NCI-H187 (cell line): ENCODE measurements at regions not wholly inside any gene's neighbourhood (a gene's known extent, or its start where the extent isn't known, plus 50 kb on each side); places are given as distances from the start of the nearest gene placed in this dataset.
"Not testable (repeated sequence)": the region's sequence is repeated elsewhere in the genome, so short reads cannot be mapped to it uniquely, and the experiment has no call there.

Source experiments
- DNase-seq, 2 experiments: peaks; one replicate each; lab custom pipeline; 2025; lab: John Stamatoyannopoulos, UW

DNA sequence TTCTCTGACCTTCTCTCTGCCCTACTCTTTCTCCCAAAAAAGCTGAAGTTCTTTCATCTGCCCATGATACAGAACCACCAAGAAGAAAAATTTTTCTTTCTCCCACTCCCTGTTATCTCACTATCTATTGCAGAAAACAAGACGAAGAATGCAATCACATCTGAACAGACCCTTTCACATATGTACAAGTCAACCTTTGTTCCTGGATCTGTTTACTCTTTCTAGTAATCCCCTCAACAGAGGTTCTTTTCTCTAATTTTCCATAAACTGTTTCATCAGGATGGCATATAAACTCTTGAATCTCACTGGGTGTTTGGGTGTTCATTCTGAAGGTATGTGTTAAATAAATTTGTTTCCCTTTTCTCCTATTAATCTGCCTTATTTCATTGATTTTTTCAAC lies 1262.7 kb upstream of the NRXN1 start:
- DNase-seq: no peak

GRCh38 chr2:52292801-52293200 lies 1260.9 kb upstream of the NRXN1 start:
- DNase-seq: no peak

DNA sequence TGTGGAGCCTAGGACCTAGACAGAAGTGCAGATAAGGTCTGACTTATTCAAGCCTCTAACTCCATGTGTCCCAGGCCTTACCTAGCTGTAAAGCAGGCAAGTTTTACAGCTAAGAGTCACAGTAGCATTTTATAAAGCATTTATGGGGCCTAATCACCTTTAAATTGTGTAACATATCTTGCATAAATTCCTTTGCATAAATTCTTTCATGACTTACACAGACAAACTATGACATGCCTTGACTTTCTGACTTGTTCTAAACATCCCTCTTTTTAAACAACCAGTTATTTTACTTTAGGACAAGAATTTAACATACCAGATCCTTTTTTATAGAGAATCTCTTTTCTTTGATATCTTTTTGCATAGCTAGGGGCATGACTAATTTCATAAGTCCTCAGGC lies 1257.8 kb upstream of the NRXN1 start:
- no peak for DNase-seq

GRCh38 chr2:52288596-52288995 lies 1256.7 kb upstream of the NRXN1 start:
- no peak for DNase-seq

- no peak for DNase-seq
Measured at GRCh38 chr2:52269696-52270485, 1238.0 kb upstream of the NRXN1 start.

GRCh38 chr2:52264911-52265310 lies 1233.0 kb upstream of the NRXN1 start:
- no peak for DNase-seq

GRCh38 chr2:52264488-52264887 lies 1232.6 kb upstream of the NRXN1 start:
- DNase-seq: peak; percentile 56 to 70

DNA sequence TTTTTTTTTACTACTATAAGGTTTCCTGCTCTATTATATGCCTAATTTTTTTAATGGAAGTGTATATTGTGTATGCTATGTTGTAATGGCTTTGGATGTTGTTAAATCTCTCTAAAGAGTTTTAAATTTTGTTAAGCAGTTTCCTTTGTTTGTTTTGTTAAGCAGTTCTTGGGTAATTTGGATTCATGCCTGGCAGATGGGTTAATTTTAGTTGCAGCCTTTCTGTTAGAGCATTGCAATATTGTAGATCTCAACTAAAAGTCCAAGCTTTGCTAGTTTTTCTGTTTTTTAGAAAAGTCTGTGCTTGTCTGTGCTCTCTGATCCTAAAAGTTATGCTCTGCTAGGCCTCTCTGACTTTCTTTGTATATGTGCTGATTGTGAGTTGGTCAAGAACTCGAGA lies 1229.0 kb upstream of the NRXN1 start:
- no peak for DNase-seq

DNA sequence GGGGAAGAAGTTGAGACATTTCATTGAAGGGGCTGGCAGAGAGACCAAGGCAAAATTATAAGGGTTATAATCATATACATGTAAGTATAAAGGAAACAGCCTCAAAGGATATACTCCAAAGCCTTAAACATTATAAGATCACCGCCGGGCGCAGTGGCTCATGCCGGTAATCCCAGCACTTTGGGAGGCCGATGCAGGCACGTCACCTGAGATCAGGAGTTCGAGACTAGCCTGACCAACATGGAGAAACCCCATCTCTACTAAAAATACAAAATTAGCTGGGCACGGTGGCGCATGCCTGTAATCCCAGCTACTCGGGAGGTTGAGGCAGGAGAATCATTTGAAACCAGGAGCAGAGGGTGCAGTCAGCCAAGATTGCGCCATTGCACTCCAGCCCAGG lies 1227.0 kb upstream of the NRXN1 start:
- not testable (repeated sequence) for DNase-seq

- DNase-seq: no peak
Measured at GRCh38 chr2:52258038-52258437, 1226.1 kb upstream of the NRXN1 start.

GRCh38 chr2:52253416-52253980 lies 1221.6 kb upstream of the NRXN1 start:
- DNase-seq: no peak

GRCh38 chr2:52238782-52239181 lies 1206.8 kb upstream of the NRXN1 start:
- DNase-seq: no peak

DNA sequence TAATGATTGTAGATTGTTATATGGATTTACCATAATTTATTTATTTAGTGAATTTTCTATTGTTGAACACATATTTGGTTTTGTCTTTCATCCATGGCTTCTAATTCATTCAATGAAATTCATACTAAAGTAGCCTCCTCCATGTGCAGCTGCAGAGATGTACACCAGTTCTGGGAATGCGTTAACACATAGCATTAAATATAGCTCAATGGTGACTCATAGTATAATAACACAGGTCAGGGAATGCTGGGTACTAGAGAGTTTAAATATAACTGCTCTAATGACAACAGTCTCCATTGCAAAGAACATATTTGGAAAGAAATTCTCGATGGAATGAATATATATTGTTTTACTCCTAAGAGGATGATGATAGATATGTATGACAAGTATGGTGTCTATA lies 1190.2 kb upstream of the NRXN1 start:
- no peak for DNase-seq

GRCh38 chr2:52220393-52220792 lies 1188.5 kb upstream of the NRXN1 start:
- peak; percentile 16 to 40 for DNase-seq

GRCh38 chr2:52210611-52211010 lies 1178.7 kb upstream of the NRXN1 start:
- no peak for DNase-seq

GRCh38 chr2:52210161-52210560 lies 1178.2 kb upstream of the NRXN1 start:
- no peak for DNase-seq

- no peak for DNase-seq
Measured at GRCh38 chr2:52194342-52194741, 1162.4 kb upstream of the NRXN1 start.

- no peak for DNase-seq
Measured at GRCh38 chr2:52193804-52194203, 1161.9 kb upstream of the NRXN1 start.

DNA sequence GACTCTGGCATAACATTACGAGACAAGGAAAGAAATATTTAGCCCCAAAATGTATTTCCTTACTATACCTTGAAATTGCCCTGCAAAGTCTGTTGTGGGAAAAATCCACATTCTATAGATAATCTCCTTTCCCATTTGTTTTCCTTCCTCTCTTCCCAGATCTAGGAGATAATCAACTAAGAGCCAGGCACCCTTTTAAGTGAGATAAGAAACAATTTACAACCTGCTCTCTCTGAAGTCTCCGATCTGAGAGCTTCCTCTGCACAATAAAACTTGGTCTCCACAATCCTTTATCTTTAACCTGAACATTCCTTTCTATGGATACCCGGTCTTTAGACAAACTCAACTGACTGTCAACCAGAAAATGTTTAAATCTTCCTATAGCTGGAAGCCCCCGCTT lies 1160.7 kb upstream of the NRXN1 start:
- no peak for DNase-seq

- DNase-seq: no peak
Measured at GRCh38 chr2:52181080-52181479, 1149.1 kb upstream of the NRXN1 start.

- DNase-seq: no peak
Measured at GRCh38 chr2:52178845-52179244, 1146.9 kb upstream of the NRXN1 start.

DNA sequence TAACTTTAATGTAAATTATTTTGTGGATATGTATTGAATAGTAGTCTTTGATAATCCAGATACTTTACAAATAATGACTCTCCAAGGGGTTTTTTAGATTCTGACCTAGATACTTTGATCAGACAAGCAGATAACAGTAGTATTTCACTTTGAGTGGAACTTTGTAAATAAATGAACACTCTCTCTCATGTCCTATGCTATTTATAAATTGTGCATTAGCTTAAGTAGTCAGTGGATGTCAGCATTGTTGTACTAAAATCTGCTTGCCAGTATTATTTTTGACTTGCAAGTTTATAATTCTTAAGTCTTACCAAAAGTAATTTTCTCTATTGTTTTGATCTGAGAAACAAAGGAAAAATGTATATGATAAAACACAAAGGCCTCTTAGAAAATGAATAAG lies 1113.1 kb upstream of the NRXN1 start:
- DNase-seq: no peak

DNA sequence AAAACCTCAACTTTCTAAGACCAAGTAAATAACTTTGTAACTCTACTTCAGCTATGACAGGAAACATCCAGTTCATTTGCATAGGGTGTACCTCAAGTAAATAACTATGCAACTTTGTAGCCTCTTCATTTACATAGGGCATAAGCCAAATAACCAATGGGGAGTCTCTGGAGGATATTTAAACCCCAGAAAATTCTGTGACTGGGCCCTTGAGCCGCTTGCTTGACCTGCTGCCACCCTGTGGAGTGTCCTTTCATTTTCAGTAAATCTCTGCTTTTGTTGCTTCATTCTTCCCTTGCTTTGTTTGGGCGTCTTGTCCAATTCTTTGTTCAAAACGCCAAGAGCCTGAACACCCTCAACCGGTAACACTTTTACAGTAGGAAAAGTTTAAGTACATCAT lies 1112.7 kb upstream of the NRXN1 start:
- no peak for DNase-seq

DNA sequence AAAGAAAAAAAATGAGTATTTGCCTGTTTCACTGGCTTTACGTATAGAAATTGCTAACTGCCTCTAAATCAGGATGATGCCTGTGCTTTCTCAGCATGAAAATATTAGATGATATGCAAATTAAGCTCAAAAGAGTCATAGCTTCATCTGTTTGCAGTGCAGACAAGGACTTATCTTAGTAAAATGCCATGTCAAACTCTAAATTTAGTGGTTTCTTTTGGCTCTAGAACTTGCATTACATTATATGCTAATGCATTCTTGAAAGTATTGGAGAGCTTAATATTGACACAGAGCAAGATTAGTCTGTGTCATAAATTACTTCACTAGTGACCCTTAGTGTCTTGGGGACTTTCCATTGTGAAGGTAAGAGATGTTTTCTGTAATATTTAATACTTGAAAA lies 1109.1 kb upstream of the NRXN1 start:
- DNase-seq: no peak
